HG03457 (cell line): ENCODE measurements at regions not wholly inside any gene's neighbourhood (a gene's known extent, or its start where the extent isn't known, plus 50 kb on each side); places are given as distances from the start of the nearest gene placed in this dataset.
"Not testable (repeated sequence)": the region's sequence is repeated elsewhere in the genome, so short reads cannot be mapped to it uniquely, and the experiment has no call there.

Experiments
- ATAC-seq: cut with Tn5 transposase; IDR thresholded peaks from one replicate; pipeline ENCODE4 v1.9.1; 2021; ENCODE audit warnings: moderate number of reproducible peaks; ENCODE audit not compliant: unreplicated experiment

DNA sequence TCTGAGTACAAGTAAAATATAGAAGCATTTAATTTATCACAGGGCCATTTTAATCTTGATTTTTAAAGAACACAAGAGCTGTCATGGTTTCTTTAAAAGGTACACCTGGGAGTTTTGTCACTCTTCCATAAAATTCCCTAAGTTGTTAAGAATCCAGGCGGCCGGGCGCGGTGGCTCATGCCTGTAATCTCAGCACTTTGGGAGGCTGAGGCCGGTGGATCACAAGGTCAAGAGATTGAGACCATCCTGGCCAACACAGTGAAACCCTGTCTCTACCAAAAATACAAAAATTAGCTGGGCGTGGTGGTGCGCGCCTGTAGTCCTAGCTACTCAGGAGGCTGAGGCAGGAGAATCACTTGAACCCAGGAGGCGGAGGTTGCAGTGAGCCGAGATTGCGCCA lies 278.3 kb downstream of the PCDH17 start:
- ATAC-seq = not testable (repeated sequence)

DNA sequence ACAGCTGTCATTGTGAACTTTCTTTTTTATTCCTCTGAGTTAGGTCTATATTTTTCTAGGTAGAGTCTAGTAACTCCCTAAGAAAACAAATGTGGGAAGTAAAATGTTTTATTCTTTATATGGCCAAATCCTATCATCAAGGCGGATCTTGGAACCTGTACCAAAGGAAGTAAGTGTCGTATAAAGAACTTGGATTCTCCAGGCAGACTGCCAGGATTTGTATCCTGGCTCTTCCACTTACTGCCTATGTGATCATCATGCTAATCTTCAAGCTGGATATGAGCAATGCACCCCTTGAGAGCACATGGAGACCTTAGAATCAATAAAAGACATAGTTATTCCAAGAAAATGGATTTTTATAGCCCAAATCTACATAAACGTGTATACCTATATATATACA lies 286.5 kb downstream of the PCDH17 start:
- no peak for ATAC-seq

DNA sequence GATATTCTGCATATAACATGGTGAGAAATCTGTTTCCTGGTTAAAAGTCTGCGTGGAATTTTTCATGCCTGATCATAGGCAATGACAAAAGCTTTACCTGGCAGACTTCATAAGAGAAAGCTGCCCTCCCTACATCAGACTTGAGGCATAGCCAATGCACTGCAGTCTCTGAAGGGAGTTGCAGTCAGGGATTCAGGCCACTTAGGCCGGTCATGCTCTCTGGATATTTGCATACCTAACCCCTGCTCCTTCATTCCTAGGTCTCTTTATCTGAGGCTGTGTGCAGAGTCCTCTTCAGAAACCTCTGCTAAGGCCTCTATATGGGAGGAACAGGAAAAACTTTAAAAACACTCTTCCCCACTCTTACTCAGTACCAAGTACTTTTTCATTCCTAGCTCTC lies 287.4 kb downstream of the PCDH17 start:
- no peak for ATAC-seq

GRCh38 chr13:57925250-57925649 lies 293.7 kb downstream of the PCDH17 start:
- no peak for ATAC-seq

DNA sequence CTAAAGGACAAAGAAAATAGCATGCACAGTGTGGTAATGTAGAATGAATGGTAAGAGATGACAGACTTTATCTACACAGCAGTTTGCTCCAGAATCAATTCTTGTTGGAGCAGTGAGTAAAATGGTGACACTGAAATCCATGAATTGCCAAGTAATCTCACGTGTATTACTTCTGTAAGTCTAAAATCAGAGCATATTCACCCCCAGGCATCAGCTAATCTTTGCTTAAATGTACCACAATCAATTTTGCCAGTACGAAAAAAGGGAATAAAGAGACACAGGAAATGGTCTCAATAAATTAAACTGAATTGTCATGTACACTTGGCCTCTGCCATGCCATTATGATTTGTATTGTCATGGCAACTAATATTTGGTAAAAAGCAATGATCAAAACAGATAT lies 294.2 kb downstream of the PCDH17 start:
- ATAC-seq = no peak

- no peak for ATAC-seq
These were observed 300.5 kb downstream of the PCDH17 start for GRCh38 chr13:57932061-57932460.

- no peak for ATAC-seq
These were observed 302.1 kb downstream of the PCDH17 start for GRCh38 chr13:57933606-57934005.

DNA sequence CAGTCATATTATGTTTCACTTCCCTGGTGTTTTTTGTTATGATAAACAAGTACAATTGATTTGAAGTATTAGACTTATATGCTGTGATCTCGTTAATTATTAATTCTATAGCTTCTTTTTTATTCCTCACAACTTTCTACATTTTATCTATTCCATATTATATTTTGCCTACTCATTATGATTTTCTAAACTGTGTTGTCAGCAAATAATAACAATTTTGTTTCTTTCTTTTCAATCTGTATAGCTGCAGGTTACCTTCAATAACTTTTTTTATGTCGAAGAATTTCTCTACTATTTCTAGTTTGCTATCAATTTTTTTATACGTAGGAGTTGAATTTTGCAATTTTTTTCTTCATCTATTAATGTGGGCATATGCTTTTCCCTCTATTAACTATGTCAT lies 304.4 kb downstream of the PCDH17 start:
- ATAC-seq = no peak

GRCh38 chr13:57946361-57946760 lies 314.8 kb downstream of the PCDH17 start:
- peak; percentile 94 for ATAC-seq

DNA sequence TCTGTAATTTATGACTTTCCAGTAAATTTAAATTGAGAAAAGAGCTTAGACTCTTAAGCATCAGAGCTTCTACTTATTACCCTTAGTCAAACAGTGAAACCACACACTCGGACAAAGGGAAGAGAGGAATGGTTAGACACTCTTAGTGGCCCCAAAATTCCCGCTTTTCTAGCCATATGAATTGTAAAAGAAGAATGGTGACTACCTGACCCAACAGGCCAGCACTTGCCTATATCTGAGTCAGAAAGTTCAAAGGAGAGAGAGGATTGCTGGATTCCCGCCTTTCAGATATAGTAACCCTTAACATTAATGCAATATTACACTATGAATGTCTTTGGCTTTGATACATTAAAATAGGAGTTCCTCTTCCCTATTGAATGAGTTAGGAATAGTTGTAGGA lies 317.3 kb downstream of the PCDH17 start:
- ATAC-seq = no peak

- ATAC-seq = no peak
These were observed 338.4 kb downstream of the PCDH17 start for GRCh38 chr13:57969951-57970350.

GRCh38 chr13:57970404-57970803 lies 338.9 kb downstream of the PCDH17 start:
- ATAC-seq = no peak

DNA sequence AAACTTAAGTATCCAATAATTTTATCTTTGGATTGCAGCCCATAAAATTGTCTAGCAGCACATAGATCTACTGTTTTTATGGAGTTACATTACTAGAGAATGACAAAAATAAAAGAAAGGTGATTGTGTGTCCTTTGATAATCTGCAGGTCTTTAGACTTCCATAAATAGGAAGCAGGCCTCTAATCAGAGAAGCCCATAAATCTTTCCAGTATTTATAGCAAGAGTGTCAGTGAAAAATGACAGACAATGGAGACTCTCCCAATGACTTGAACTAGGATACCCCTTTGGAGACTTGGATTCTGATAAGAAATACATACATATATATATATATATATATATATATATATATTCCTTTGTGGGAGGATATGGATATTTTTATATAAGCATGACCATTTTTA lies 351.2 kb downstream of the PCDH17 start:
- no peak for ATAC-seq

- ATAC-seq = no peak
These were observed 356.7 kb downstream of the PCDH17 start for GRCh38 chr13:57988276-57988675.

- no peak for ATAC-seq
These were observed 359.5 kb downstream of the PCDH17 start for GRCh38 chr13:57991041-57991440.

GRCh38 chr13:57992416-57992815 lies 360.9 kb downstream of the PCDH17 start:
- ATAC-seq = no peak

GRCh38 chr13:57996717-57997116 lies 365.2 kb downstream of the PCDH17 start:
- no peak for ATAC-seq

GRCh38 chr13:58004751-58005150 lies 373.2 kb downstream of the PCDH17 start:
- ATAC-seq = no peak

DNA sequence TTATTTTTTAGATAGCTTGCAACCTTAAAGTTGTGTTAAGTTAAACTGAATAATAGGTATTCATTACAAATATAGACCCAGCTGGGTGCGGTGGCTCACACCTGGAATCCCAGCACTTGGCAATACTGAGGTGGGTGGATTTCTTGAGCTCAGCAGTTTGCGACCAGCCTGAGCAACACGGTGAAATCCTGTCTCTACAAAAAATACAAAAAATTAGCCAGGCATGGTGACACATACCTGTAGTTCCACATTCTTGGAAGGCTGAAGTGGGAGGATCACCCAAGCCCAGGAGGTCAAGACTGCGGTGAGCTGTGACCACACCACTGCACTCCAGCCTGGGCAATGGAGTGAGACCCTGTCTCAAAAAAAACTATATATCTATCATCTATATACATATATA lies 386.5 kb downstream of the PCDH17 start:
- no peak for ATAC-seq

GRCh38 chr13:58018865-58019264 lies 387.3 kb downstream of the PCDH17 start:
- no peak for ATAC-seq

- no peak for ATAC-seq
These were observed 392.6 kb downstream of the PCDH17 start for GRCh38 chr13:58024103-58024502.

DNA sequence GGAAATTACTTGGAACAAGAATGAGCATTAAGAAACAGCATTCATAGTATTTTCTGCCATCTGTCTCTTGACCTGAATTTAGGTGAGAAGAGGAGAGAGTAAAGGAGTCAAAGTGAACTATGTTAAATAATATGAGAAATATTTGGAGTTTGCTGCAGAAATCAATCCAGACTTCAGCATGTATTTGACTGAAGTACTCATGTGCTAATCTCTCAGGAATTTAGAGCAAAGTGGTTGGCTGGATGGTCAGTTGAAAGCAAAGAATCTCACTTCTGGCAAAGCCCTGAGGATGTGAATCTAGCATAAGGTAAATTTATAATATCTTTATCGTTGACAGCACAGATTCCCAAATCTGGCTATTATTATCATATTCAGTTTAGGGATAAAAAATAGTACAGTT lies 394.3 kb downstream of the PCDH17 start:
- ATAC-seq = no peak

DNA sequence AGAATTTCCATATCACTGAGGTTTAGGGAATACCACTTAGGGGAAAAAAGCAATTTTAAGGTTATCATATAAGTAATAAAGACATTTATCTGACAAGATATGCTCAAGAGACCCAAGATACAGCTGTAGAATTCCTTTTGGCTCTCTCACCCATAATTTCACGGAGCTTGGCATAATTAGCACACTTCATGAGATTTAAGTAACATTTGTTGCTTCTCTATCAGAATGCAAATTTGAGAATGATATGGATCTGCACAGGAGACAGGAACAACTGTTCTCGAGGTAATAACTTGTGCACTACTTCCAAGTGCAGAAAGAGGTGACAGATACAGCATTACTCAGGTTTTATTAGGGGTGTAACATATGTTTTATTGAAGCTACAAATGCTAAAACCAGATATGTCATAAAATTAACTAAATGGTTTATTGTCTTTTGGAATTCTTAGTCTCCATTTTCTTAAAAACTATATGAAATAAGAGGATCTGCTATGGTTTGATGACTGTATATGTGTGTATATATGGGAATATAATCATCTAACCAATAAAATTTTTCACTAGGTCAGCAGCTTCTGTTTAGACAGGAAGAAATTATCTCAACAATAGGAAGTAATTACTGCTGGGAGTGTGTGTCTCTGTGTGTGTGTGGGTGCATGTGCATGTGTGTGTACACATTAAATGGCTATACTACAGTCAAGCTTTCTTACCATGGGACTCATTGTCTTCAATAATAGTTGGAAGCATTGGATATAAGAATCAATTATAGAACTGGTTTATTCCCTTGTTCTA lies 401.3 kb downstream of the PCDH17 start:
- ATAC-seq = no peak
